ENCODE measurements at regions not wholly inside any gene's neighbourhood (a gene's known extent, or its start where the extent isn't known, plus 50 kb on each side); places are given as distances from the start of the nearest gene placed in this dataset.

DNA sequence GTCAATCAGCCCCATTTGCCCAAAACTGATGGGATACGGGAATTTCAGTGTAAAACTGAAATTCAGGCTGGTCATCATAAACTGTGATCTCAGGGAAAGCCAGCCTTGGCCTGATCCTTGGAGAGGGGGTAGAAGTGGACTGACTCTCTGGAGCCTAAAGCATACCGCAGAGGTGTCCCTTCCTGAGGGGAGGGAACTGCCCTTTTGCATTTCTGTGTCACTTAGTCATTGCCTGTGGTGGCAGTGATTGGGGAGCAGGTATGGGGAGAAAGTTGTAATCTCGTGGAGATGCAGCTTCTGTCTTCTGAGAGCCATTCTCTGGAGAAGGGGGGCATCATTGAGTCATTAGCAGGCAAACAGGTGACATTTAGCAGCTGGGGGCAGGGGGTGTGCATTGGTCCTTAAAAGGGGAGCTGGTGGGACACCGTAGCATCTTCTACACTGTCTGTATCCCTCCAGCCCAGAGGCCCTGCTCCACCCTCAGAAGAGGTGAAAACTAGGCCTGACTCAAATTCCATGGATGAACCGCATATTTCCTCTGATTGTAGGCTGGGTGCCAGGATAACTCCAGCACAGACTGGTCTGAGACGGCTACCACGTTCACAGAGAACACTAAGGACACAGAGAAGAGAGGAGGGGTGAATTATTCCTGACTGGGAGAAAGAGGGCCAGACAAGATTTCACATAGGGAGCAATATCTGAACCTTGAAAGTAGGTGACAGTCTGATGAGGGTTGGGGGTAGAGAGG is 143.3 kb downstream of the SEC61B start:
- no peak for DNase-seq (ENCODE audit: low read depth in 2 of 2)

DNA sequence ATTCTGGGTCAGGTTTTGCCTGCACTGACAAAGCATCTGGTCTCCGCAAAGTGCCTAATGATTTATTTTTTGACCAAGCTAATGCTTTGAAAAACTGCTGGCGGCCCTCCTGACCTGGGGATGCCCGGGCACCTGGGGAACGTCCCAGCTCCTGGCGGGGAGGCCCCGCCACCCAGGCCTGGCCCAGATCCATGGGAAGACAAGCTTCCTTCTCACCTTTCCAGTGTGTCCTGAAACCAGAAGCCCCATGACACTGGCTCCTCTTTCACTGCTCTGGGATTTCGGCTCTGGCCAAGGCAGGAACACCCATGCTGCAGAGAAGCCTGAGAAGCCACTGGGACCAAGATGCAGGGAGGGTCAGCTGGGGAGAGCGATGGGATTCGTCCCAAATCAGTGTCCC is 144.1 kb downstream of the SEC61B start:
- no peak for DNase-seq (ENCODE audit: low read depth in 2 of 2)

DNA sequence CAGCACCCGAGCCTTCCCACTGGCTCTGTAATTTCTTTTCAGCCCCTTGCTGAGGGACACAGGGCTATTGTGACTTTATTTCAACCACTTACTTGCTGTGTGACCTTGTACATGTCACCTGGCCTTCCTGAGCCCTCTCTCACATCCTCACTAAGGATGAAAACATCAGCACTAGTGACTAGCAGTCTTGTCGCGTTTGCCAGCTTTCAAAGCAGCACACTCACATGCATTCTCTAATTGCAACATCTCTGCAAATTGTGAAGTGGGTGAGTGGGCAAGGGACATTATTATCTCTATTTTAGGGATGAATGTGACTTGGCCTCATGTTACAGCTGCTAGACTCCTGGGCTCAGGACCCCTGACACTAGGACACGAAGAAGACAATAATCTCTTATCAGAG is 144.5 kb downstream of the SEC61B start:
- DNase-seq (ENCODE audit: low read depth in 2 of 2) = no peak

DNA sequence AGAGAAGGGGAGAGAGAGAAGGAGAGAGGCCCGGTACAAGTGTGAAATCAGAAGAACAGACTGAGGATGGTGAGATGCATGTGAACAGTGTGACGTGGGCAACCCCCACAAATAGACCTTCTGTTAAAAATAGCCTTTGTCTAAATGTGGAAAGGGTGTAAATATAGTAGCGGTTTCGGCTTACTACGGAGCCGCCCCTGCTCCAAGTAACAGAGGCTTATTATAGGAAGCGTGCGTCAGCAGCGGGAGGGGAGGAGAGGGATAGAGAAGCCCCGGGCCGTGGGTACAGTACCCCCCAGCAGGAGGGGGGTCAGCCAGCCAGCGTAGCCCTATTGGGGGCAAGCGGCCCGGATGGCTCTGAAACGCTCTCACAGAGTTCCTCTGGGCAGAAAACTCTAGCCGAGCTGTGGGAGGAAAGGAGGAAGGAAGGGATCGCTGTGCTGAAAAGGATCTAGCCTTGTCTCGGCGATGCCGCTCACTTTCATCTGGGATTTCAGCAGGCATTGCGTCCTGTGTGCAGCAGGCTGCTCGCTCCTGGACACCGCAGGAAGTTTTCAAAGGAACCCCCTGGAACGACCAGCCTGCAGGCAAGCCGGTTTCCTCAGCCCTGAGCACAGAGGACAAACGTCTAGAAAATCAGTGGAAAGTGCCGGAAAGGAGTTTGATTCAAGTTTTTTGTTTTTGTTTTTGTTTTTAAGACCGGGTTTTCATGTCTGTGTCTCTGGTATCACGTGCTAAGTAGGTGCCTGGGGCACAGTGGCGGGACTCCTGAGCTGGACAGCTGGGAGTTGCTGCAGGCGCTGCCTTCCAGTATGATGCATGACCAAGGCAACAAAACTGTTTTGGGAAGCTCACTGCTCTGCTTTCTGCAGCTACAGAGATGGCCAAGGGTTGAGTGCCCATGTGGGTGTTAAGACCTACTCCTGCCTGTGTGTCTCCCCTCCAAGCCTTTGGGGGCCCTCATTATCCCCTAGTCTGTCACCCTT is 146.6 kb downstream of the SEC61B start:
- DNase-seq (ENCODE audit: low read depth in 2 of 2) = no peak

DNA sequence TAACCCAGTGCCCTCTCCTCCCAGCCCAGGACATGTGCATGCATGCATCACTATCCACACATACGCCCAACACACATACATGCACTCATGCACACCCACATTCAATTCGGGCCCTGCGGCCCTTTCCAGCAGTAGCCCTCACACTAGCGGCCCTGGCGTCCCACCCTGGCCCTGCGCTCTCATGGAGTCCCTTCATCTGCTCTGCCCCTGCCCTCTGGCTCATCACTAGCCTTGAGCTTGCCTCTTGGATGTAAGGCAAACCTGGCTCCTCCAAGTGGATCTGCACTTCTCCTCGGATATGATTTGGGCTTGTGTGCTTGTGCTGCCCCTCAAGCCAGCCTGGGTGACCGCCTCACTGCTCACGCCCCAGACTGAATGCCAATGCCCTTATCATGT is 147.2 kb downstream of the SEC61B start:
- no peak for DNase-seq (ENCODE audit: low read depth in 2 of 2)

DNA sequence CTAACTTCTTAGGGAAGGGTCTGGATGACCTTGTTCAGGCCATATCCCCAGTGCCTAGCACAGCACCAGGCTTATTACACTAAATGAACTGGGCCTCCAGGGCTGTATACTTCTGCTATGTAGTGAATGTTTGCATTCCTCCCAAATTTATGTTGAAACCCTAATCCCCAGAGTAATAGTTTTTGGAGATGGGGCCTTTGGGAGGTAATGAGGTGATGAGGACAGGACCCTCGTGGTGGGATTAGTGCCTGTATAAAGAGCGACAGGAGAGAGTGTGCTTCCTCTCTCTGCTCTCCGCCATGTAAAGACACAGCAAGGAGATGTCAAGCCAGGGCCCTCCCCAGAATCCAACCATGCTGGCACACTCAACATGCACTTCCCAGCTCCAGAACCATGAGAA is 148.3 kb downstream of the SEC61B start:
- DNase-seq (ENCODE audit: low read depth in 2 of 2) = no peak

DNA sequence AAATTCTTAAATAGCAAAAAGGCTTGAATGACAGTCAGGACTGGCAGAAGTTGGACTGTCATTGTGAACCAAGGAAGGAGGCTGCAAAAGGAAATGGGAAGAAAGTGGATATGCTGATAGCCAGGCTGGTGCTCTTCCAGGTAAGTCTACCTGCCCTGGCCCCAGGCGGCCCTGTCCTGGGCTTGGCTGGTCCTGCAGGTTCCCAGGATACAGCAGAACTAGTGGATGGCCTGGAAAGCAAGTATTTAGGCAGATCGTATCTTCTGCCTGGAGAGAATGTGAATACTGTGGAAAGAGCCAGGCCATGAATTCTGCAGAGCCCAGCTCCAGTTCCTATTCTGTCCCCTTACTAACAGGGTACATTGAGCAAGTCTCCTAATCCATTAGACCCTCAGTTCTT is 149.3 kb downstream of the SEC61B start:
- no peak for DNase-seq (ENCODE audit: low read depth in 2 of 2)

DNA sequence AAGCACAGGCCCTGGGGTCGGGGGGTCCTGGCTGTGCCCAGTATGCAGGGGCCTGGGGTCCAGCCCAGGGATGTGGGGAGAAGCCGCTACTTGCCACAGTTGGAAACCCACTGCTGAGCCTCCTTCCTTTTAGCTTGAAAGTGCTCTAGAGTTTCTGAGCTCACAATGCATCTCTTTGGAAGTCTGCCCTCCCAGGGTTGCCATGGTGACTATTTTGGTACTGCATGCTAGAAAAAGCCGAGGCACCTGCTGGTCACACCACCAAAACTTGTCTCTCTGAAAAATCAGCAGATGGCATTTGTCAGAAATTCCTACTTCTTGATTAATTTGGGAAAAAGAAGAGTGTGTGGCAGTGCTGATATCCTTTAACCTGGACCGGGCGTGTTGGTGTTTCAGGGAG is 151.8 kb downstream of the SEC61B start:
- DNase-seq (ENCODE audit: low read depth in 2 of 2) = no peak

DNA sequence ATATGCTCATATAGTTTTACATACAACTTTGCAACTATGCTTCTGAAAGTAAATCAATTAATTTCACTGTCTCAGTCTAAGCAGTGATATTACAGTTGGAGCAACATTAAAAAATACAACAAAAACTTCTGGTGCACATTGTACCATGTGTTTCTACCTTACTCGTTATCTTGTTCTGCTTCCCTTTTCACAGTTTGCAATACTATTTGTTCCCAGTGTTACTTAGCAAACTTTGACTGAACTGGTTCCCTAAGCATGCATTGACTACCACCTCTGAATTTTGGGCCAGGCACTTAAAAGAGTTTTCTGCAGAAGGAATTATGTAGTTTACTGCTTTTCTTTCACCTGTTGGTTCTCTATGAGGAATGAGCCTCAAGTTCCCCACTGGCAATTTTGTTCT is 152.7 kb downstream of the SEC61B start:
- DNase-seq (ENCODE audit: low read depth in 2 of 2) = no peak

DNA sequence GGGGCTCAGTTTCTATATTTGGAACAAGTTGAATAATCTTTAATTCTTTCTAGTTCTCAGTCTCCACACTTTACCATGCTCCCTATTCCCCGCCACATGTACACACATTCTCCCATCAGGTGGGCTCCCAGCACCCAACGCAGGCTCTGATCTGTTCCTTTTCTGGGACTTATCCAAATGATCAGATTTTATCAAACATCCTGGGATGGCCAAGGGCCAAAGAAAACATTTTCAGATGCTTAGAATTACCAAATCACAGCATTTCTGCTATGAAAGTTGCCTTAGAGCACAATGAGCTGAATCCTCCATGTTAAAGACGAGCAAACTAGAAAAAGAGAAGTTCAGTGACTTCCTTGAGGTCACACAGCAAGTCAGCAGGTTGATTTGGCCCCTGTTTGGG is 153.4 kb downstream of the SEC61B start:
- no peak for DNase-seq (ENCODE audit: low read depth in 2 of 2)

DNA sequence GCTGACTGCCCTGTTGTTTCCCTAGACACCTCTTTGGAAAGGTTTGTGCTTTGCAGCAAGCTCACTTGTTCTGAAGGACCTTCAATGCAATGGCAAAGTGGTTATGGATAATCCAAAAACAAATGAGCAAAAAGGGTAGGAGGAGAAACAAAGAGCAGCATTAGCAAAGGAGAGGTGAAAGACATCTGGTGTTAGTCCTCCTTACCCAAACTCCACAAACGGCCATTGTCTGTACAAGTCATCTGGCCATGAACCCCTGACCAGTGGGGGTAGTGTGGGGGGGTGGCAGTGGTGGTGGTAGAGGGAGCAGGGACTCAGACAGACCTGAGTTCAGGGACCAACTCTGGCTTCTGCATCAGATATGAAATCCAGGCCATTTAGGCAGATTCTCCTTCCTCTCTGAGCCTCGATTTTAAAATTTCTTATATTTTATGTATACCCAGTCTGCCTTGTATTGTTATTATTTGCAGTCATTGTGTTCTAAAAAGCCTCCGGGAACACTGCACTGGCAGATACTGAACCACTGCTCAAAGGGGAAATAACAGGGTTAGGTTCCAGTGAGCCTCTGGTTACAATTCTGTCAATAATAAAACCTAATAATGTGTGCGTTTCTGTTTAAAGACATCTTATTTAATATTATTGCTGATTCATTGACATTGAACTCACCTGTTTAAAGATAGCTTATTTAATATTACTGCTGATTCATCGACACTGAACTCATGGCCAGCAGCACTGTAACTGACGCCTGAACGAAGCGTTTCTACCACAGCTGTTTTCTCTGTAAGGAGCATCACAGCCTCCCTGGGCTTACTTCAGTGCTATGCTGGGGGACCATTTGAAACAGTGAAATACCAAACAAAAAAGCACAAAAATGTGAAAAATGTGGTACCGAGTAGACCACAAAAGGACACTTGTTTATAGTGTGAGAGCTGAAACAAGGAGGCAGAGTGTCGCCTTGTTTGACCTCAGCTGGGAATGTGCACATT is 156.0 kb downstream of the SEC61B start:
- DNase-seq (ENCODE audit: low read depth in 2 of 2) = no peak

DNA sequence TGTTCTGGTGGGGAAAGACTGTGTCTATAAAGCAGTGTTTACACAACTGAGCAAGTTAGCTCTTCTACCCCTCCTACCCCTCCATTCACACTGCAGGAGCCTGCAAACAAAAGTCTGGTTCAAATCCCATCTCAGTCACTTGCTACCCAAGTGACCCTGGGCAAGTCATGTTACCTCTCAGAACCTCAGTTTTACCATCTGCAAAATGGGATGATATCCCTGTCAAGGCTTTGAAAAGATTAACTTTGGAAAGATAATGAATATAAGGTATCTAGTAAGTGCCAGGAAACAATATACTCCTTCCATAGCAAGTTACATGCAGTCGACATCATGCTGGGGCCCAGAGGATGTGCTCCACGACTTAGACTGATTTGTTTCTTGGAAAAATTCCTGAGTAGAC is 161.5 kb downstream of the SEC61B start:
- no peak for DNase-seq (ENCODE audit: low read depth in 2 of 2)

DNA sequence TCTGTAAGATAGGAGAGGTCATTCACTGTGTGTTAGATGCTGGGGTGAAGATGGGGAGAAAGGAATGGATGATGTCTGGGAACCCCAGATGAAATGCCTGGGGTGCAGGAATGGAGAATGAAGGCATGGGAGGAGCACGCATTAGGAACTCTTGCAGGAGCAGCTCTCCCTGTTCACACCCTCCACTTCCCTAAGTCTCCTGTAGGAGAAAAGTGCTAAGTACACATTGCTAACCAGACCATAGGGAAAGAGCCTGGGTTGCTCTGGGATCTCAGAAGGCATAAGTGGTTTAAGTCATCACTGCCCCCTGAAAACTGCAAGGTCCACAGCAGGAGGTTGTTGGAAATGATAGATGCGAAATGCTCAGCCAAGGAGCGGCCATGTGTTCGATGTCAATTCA is 163.1 kb downstream of the SEC61B start:
- no peak for DNase-seq (ENCODE audit: low read depth in 2 of 2)

DNA sequence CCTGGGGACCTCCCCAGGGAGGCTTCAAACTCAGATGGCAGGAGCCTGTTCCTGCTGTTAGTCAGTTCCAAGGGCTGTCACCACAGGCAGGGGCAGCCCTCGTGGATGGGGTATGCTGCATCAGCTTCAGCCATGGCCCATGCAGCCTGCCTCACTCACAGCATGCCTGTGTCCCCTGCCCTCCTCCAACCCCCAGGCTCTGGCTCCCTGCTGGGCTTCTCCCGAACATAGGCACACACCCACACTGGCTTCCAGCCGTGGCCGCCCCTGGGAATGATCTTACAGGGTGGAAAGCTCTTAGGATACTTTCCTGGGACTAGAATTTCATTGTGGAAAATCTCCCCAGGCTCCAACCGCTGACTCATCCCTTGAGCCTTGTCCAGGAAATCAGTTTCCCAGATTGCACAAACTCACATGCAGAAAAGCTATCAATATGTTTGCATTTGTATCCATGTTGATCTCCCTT is 163.8 kb downstream of the SEC61B start:
- no peak for DNase-seq (ENCODE audit: low read depth in 2 of 2)

DNA sequence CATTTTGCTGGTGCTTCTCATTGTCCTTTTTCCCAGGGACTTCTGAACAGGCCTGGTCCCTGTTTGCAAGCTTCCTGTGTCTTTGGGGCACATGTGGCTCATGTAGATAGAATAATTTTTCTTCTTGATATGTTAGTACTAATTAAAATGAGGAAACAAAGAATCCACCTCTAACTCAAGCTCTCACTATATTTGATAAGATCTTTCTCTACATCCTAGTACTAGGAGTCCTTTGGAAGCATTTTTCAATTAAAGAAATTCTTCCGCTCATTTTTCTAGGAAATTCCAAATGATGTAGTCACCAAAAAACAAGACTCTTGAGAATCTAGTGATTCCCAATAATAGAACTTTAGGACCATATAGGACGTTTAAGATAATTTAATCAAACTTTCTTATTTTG is 165.3 kb downstream of the SEC61B start:
- no peak for DNase-seq (ENCODE audit: low read depth in 2 of 2)

DNA sequence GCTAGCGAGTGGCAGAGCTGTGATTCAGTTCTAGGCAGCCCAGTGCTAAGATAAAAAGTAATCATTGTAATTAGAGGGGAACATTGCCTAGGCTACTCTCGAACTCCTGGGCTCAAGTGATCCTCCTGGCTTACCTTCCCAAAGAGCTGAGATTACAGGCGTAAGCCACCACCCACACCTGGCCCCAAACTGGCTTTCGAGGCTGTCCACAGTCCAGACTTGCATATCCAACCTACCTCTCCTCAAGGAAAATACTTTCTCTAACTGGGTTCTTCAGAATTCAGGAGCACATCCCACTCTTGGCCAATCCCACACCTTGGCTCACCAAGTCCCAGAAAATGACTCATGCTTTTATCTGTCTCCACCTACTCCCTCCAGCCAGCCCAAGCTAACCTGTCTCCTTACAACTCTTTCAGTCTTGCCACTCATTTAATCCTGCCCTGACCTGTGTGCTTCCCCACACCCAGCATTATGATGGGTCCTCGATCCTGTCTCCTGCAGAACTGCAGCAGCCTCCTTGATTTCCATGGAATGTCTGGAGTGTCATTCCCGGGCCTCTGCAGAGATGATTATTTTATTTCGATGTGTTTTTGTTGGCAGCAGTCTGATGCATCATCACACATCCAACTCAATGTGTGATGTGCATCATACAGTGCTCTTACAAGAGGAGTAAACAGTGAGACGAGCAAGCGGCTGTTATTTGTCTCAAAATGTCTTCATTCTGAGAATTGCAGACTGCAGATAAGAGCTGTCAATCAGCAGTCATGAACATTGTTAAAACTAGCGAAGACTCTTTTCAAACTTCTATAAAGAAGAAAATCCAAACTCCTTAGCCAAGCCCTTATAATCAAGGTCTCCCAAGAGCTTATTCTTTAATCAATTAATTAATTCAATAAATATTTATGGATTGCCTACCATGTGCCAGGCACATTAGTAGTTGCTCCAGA is 167.3 kb downstream of the SEC61B start:
- DNase-seq (ENCODE audit: low read depth in 2 of 2) = no peak

DNA sequence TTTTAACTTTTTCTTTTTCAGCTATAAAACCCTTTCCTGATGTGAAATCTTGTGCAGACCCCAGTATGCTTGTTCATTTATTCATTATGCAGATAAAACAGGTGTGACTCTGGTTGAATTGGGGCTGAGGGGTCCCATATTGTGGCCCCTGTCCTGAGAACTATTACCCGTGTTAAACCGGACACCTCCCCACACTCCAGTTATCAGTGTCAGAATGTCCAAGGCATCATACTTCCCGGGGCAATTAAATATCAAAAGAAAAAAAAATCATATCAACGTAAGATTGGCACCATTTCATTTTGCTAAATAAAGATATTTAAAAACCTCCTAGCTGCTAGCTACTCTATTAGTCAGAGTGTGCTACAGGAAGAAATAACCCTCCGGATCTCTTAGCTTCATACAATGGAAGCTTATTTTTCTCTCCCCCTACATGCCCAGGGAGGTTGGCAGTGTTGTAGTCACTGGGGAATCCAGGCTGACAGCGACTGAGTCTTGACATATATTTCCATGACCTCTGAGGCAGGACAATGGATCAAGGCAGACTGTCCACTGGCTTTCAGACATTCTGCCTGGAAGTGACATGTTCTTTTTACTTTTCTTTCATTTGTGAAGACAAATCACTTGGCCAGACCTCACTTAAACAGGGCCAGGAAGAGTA is 170.0 kb downstream of the SEC61B start:
- DNase-seq (ENCODE audit: low read depth in 2 of 2) = no peak

DNA sequence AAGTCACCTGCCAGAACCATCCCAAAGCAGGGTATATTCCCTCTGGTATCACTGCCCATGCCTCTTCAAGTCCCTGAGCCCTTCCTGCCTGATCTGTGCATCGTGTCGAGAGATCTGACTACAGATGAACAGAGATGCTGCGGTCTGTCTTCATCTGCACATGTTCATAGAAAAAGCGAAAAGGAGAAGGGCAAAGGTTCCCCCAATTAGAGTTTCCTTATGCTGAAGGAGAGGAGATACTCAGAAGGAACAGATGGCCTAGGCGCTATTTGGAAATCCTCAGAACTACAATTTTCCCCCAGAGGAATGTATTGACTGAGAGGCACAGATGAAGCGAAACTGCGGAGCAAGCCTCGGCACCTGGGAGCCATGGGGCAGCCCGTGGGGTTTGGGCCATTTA is 170.9 kb downstream of the SEC61B start:
- DNase-seq (ENCODE audit: low read depth in 2 of 2) = no peak

DNA sequence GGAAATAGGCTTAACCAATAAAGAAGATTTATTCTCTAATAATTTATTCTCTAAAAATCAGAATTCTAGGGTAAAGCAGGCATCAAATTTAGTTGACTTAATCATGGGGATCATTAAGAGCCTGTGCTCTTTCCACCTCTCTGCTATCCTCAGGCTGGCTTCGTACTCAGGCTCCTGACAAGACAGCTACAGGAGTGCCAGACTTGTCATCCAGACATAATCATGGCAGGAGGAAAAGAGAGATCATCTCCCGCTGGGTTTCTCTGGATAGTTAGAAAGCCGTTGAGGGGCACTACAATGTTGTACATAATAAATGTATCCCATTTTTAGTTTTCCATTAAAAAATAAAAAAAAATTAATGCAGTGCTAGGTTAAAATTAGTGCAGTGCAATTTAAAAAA is 171.9 kb downstream of the SEC61B start:
- DNase-seq (ENCODE audit: low read depth in 2 of 2) = no peak

DNA sequence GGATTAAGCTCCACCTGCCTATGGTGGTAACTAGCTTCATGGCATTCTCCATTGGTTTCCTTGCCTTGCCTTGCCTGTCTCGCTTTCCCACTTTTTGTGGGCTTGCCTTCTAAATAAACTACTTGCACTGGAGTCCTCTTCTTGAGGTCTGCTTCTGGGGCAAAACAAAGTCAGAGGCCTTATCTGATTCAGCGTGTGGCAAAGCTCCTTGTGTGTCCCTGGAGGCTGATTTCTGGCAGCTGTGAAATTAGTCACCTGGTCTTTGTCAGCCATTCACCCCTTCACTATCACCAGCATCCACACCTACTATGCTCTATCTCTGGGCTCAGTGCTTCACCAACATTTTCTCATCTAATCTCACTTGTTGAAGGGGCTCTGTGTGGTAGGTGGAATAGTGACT is 176.2 kb downstream of the SEC61B start:
- no peak for DNase-seq (ENCODE audit: low read depth in 2 of 2)

Measured in activated CD8-positive, alpha-beta memory T cell treated with anti-CD3 and anti-CD28 coated beads for 4 hours (primary cell).